Keratinocyte (primary cell): ENCODE measurements at regions not wholly inside any gene's neighbourhood (a gene's known extent, or its start where the extent isn't known, plus 50 kb on each side); places are given as distances from the start of the nearest gene placed in this dataset.

Source experiments
- DNase-seq: peaks from one replicate; pipeline ENCODE4 v3.0.0-alpha.2; 2011; ENCODE audit warnings: low read depth, missing footprints, low spot score
- FAIRE-seq: peaks from 2 replicates; lab custom pipeline; 2011; peaks lifted over from hg19 to GRCh38; lab: Jason Lieb, UNC
- H2AFZ ChIP-seq: 2 replicates; pipeline ENCODE4 v1.6.0; 2012; ENCODE audit warnings: low read length, control low read depth, inconsistent platforms; ENCODE audit not compliant: control insufficient read depth
- H3K27ac ChIP-seq: 2 replicates; pipeline ENCODE4 v1.5.1; 2011; ENCODE audit warnings: low read length; ENCODE audit not compliant: control insufficient read depth, insufficient read depth
- H3K27me3 ChIP-seq: 3 replicates; pipeline ENCODE4 v1.6.0; 2011; ENCODE audit warnings: low read length; ENCODE audit not compliant: control insufficient read depth, insufficient read depth; ENCODE audit errors: extremely low read depth
- H3K36me3 ChIP-seq, 2 experiments: 2 replicates in 1 of 2; 3 replicates in 1 of 2; pipeline ENCODE4 v1.5.1; 2011; ENCODE audit warnings: low read length in 2 of 2, mild to moderate bottlenecking in 1 of 2; ENCODE audit not compliant: control insufficient read depth in 2 of 2, insufficient read depth in 2 of 2; ENCODE audit errors: extremely low read depth in 1 of 2
- H3K4me1 ChIP-seq: 3 replicates; pipeline ENCODE4 v1.5.1; 2011; ENCODE audit warnings: low read length; ENCODE audit not compliant: control insufficient read depth, insufficient read depth; ENCODE audit errors: extremely low read depth
- H3K4me2 ChIP-seq: 3 replicates; pipeline ENCODE4 v1.6.0; 2011; ENCODE audit warnings: low read depth, low read length; ENCODE audit not compliant: control insufficient read depth, insufficient read depth; ENCODE audit errors: extremely low read depth
- H3K4me3 ChIP-seq, 3 experiments: fragments of 200-600 bp in 1 of 3; sonication (generic) in 1 of 3; 2 replicates in 2 of 3; 3 replicates in 1 of 3; pipeline ENCODE4 v1.5.1; 2011 to 2016; ENCODE audit warnings: low read length in 3 of 3, mild to moderate bottlenecking in 3 of 3, control low read depth in 2 of 3, inconsistent platforms in 1 of 3, low read depth in 1 of 3, mixed read lengths in 1 of 3, mixed run types in 1 of 3, moderate library complexity in 1 of 3; ENCODE audit not compliant: control insufficient read depth in 2 of 3, insufficient read depth in 2 of 3; ENCODE audit errors: extremely low read depth in 1 of 3
- H3K79me2 ChIP-seq: 2 replicates; pipeline ENCODE4 v1.6.0; 2012; ENCODE audit warnings: low read length; ENCODE audit not compliant: control insufficient read depth, insufficient read depth
- H3K9ac ChIP-seq: 3 replicates; pipeline ENCODE4 v1.6.0; 2011; ENCODE audit warnings: low read length; ENCODE audit not compliant: control insufficient read depth, insufficient read depth; ENCODE audit errors: extremely low read depth
- H3K9me1 ChIP-seq: 3 replicates; pipeline ENCODE4 v1.6.0; 2011; ENCODE audit warnings: low read length; ENCODE audit not compliant: control insufficient read depth, insufficient read depth; ENCODE audit errors: extremely low read depth
- H3K9me3 ChIP-seq: 2 replicates; pipeline ENCODE4 v1.5.1; 2012; ENCODE audit warnings: low read depth, low read length; ENCODE audit not compliant: control insufficient read depth
- H4K20me1 ChIP-seq: 3 replicates; pipeline ENCODE4 v1.6.0; 2011; ENCODE audit warnings: low read length; ENCODE audit not compliant: control insufficient read depth, insufficient read depth; ENCODE audit errors: extremely low read depth
- EZH2 ChIP-seq: IDR thresholded peaks from one replicate; pipeline ENCODE4 v1.6.1; 2012; ENCODE audit warnings: inconsistent platforms, mild to moderate bottlenecking, low read length, moderate library complexity
- dilution Hi-C: fragments of 300-500 bp; cut with MboI; formaldehyde crosslinking; loops from one replicate; pipeline ENCODE4 v1.7.0; 2020; ENCODE audit warnings: low sequenced_read_pairs; ENCODE audit not compliant: extremely low pct_ligation_motif_present
- TF ChIP-seq, protein P1 (sequence below), 3 experiments: IDR thresholded peaks in 1 of 3; conservative IDR thresholded peaks in 1 of 3; optimal IDR thresholded peaks in 1 of 3; 2 replicates in 2 of 3; 3 replicates in 1 of 3; pipeline versions ENCODE3 to v1.5.1; 2011; ENCODE audit warnings: low read length in 3 of 3, mild to moderate bottlenecking in 3 of 3, moderate library complexity in 2 of 3, control low read depth in 1 of 3, inconsistent platforms in 1 of 3; ENCODE audit not compliant: insufficient read depth in 2 of 3; ENCODE audit errors: extremely low read depth in 1 of 3

DNA sequence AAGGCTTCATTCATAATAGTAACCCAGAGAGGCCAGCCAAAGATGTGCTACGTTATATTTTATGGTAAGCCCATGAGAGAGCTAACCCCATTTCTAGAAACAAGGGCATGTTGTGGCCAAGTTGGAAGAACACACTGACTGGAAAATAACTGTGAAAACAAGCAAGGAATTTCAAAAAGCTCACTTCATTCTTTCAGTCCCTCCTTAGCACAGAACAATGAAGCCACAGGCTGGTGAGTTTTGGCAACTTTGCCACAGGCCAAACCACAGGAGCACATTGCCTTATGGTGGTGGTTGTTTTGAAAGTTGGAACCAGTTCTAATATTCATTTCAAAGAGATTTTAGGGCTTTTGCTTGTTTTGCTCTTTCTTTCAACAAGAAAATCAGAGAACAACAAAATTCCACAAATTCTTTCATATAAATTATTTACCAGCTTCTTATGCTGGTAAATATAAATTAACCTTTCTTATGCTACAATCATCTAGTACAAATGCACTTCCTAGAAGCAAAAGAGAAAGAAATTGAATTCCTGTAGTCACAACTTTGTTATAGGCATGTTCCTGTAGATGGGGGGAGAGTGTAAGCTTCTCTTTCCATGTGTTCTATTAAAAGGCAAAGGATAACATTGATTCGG is 225.4 kb upstream of the RFX3 start:
- Histone ChIP-seq H2AFZ (peak overlapping the region; percentile 39), H3K4me1 (peaks cover 28% of the 10 kb centered on the region), H3K9me3 (no peaks in the 10 kb centered on the region), H4K20me1 (no peaks in the 10 kb centered on the region), H3K9ac (no peak overlapping the region), H3K27me3 (no peaks in the 10 kb centered on the region), H3K4me3 (no peak overlapping the region), H3K79me2 (no peaks in the 10 kb centered on the region), H3K36me3 (no peaks in the 10 kb centered on the region), H3K4me2 (peak overlapping the region; percentile 49), H3K27ac (peak overlapping the region; percentile 22), H3K9me1 (no peaks in the 10 kb centered on the region)
- TF ChIP-seq, protein P1, sequence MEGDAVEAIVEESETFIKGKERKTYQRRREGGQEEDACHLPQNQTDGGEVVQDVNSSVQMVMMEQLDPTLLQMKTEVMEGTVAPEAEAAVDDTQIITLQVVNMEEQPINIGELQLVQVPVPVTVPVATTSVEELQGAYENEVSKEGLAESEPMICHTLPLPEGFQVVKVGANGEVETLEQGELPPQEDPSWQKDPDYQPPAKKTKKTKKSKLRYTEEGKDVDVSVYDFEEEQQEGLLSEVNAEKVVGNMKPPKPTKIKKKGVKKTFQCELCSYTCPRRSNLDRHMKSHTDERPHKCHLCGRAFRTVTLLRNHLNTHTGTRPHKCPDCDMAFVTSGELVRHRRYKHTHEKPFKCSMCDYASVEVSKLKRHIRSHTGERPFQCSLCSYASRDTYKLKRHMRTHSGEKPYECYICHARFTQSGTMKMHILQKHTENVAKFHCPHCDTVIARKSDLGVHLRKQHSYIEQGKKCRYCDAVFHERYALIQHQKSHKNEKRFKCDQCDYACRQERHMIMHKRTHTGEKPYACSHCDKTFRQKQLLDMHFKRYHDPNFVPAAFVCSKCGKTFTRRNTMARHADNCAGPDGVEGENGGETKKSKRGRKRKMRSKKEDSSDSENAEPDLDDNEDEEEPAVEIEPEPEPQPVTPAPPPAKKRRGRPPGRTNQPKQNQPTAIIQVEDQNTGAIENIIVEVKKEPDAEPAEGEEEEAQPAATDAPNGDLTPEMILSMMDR (optimal IDR thresholded peaks at IDR 0.05 in 1 of 3, IDR thresholded peaks at IDR 0.05 in 1 of 3, conservative IDR thresholded peaks at IDR 0.05 in 1 of 3; ENCODE audit: extremely low read depth in 1 of 3, insufficient read depth in 2 of 3, low read length in 3 of 3), result no peak
- TF ChIP-seq EZH2, result no peak
- FAIRE-seq (peak; percentile 96), DNase-seq (no peak)
- dilution Hi-C loops, result no loop called here

DNA sequence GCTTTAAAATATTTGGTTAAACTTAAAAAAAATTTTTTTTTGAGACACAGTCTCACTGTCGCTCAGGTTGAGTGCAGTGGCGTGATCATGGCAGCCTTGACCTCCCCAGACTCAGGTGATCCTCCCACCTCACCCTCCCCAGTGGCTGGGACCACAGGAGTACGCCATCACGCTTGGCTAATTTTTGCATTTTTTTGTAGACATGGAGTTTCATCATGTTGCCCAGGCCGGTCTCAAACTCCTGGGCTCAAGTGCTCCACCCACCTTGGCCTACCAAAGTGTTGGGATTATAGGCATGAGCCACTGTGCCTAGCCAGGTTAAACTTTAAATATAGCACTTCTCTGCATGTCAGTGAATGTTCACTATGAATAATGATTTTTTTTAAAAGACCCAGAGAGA is 224.5 kb upstream of the RFX3 start:
- H3K79me2 ChIP-seq, result no peaks in the 10 kb centered on the region
- no peak overlapping the region for H3K9ac ChIP-seq
- no peak for FAIRE-seq
- H3K9me3 ChIP-seq, result no peaks in the 10 kb centered on the region
- H2AFZ ChIP-seq, result no peak overlapping the region
- no peak for DNase-seq
- H3K27ac ChIP-seq, result no peak overlapping the region
- no peak for TF ChIP-seq EZH2
- TF ChIP-seq, protein P1 (optimal IDR thresholded peaks at IDR 0.05 in 1 of 3, IDR thresholded peaks at IDR 0.05 in 1 of 3, conservative IDR thresholded peaks at IDR 0.05 in 1 of 3; ENCODE audit: extremely low read depth in 1 of 3, insufficient read depth in 2 of 3, low read length in 3 of 3), result no peak
- no peaks in the 10 kb centered on the region for H4K20me1 ChIP-seq
- H3K9me1 ChIP-seq, result no peaks in the 10 kb centered on the region
- H3K27me3 ChIP-seq, result no peaks in the 10 kb centered on the region
- H3K4me2 ChIP-seq, result no peak overlapping the region
- no peaks in the 10 kb centered on the region for H3K36me3 ChIP-seq
- H3K4me1 ChIP-seq, result peaks cover 31% of the 10 kb centered on the region
- dilution Hi-C loops, result no loop called here
- H3K4me3 ChIP-seq, result no peak overlapping the region
